ENCODE measurements at regions not wholly inside any gene's neighbourhood (a gene's known extent, or its start where the extent isn't known, plus 50 kb on each side); places are given as distances from the start of the nearest gene placed in this dataset.
A peak's percentile ranks its signal among the peaks of the same experiment; 100 is the strongest.

DNA sequence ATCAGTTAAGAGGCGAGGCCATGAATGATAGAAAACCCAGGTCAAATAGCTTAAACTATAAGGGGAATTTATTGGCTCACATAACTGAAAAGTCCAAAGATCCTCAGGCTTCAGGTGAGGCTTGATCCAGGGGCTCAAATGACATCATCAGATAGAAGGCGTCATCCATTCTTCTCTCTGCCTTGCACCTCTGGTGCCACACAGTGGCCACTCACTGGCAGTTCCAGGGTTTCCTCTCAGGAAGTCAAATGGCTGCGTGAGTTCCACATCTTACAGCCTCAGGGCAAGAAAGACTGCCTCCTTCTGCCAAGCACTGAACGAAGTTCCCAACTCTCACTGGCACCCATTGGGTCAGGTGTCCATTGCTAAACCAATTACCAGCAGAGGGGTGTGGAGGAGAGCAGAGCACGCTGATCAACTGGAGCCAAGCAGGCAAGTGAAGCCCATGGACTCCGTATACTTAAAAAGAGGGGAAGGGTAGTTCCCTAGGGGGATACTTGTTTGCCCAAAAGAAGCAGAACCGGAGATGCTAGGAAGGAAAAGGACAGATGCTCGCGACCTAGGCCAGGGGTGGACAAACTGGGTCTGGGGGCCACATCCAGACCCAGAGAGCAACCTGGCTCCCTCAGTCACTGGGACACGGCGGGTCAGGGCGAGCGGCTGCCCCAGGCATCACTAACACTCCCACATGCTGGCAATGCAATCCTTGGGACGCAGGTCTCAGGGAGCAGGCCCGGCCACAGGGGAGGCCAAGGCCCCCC is 69.3 kb downstream of the SERPINA3 start (continued):
- TF ChIP-seq HNRNPL (IDR thresholded peaks at IDR 0.05; ENCODE audit: low read depth, low read length): no peak
- TF ChIP-seq CEBPB (IDR thresholded peaks at IDR 0.05; ENCODE audit: borderline replicate concordance, low read depth, low read length): no peak
- peak; percentile 88 for TF ChIP-seq CREB1 (IDR thresholded peaks at IDR 0.05)
- peak; percentile 90 for TF ChIP-seq CREB1 (CRISPR knock-in tag; IDR thresholded peaks at IDR 0.05)
- TF ChIP-seq ZNF691 (CRISPR knock-in tag; IDR thresholded peaks at IDR 0.05; ENCODE audit: borderline replicate concordance, low read depth): no peak
- TF ChIP-seq ZMYM4 (CRISPR knock-in tag; IDR thresholded peaks at IDR 0.05): 0 out of 2 replicates have a peak, but pooled peaks have one; percentile 48
- peak; percentile 97 for TF ChIP-seq STAG1 (CRISPR knock-in tag; IDR thresholded peaks at IDR 0.05)
- no peak for TF ChIP-seq SOX13 (IDR thresholded peaks at IDR 0.05)
- TF ChIP-seq SOX13 (CRISPR knock-in tag; conservative IDR thresholded peaks at IDR 0.05 in 1 of 2, IDR thresholded peaks at IDR 0.05 in 1 of 2): no peak; a peak in 1 of 4 replicates
- no peak for TF ChIP-seq ZNF672 (CRISPR knock-in tag; IDR thresholded peaks at IDR 0.05)
- no peak for TF ChIP-seq PPARG (CRISPR knock-in tag; conservative IDR thresholded peaks at IDR 0.05)
- no peak for TF ChIP-seq SIX4 (CRISPR knock-in tag; IDR thresholded peaks at IDR 0.05)
- TF ChIP-seq ATF5 (CRISPR knock-in tag; IDR thresholded peaks at IDR 0.05; ENCODE audit: low read depth): no peak
- peak; percentile 79 for TF ChIP-seq HDAC1 (CRISPR knock-in tag; IDR thresholded peaks at IDR 0.05)
- TF ChIP-seq ZNF468 (CRISPR knock-in tag; IDR thresholded peaks at IDR 0.05): no peak
- no peak for TF ChIP-seq ZNF576 (CRISPR knock-in tag; IDR thresholded peaks at IDR 0.05)
- 0 out of 4 replicates have a peak, but pooled peaks of 1 of the 2 experiments have one; percentile 24 for TF ChIP-seq HMGXB4 (CRISPR knock-in tag; IDR thresholded peaks at IDR 0.05; ENCODE audit: borderline replicate concordance in 1 of 2, low read depth in 1 of 2)
- no peak for TF ChIP-seq ZNF552 (CRISPR knock-in tag; IDR thresholded peaks at IDR 0.05; ENCODE audit: borderline replicate concordance)
- no peak for TF ChIP-seq MAFF (IDR thresholded peaks at IDR 0.05; ENCODE audit: low read depth, low read length)
- TF ChIP-seq ZSCAN21 (CRISPR knock-in tag; IDR thresholded peaks at IDR 0.05; ENCODE audit: borderline replicate concordance): no peak
- no peak for TF ChIP-seq TEAD2 (CRISPR knock-in tag; IDR thresholded peaks at IDR 0.05)
- TF ChIP-seq ZNF3 (CRISPR knock-in tag; IDR thresholded peaks at IDR 0.05): peak; percentile 76; the same call in 1 of the 2 replicates
- TF ChIP-seq MTF1 (CRISPR knock-in tag; IDR thresholded peaks at IDR 0.05): no peak
- no peak for TF ChIP-seq HCFC1 (IDR thresholded peaks at IDR 0.05; ENCODE audit: low read depth, low read length)
- TF ChIP-seq, protein P1, sequence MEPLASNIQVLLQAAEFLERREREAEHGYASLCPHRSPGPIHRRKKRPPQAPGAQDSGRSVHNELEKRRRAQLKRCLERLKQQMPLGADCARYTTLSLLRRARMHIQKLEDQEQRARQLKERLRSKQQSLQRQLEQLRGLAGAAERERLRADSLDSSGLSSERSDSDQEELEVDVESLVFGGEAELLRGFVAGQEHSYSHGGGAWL (CRISPR knock-in tag; IDR thresholded peaks at IDR 0.05): no peak
- no peak for TF ChIP-seq GATAD1 (CRISPR knock-in tag; IDR thresholded peaks at IDR 0.05)
- no peak for TF ChIP-seq HES4 (CRISPR knock-in tag; IDR thresholded peaks at IDR 0.05; ENCODE audit: borderline replicate concordance)
- TF ChIP-seq CBX5 (CRISPR knock-in tag; IDR thresholded peaks at IDR 0.05; ENCODE audit: borderline replicate concordance): 0 out of 2 replicates have a peak, but pooled peaks have one; percentile 23
- no peak for TF ChIP-seq KLF11 (CRISPR knock-in tag; IDR thresholded peaks at IDR 0.05)

Data from HepG2 (cell line).